Thoracic aorta (tissue), 2 donors: ENCODE measurements at regions not wholly inside any gene's neighbourhood (a gene's known extent, or its start where the extent isn't known, plus 50 kb on each side); places are given as distances from the start of the nearest gene placed in this dataset.

Experiments used
- ATAC-seq: fragments of 150-250 bp; one replicate; pipeline ENCODE4 v1.8.0; 2017; ENCODE audit warnings: low read depth; ENCODE audit not compliant: insufficient number of reproducible peaks, low FRiP score
- DNase-seq: peaks from one replicate; pipeline ENCODE4 v3.0.0-alpha.2; 2020; ENCODE audit warnings: low spot score
- H3K27ac ChIP-seq, 2 donors: fragments of 200-600 bp; sonication (generic); 1 replicate in 1 of 2; 2 replicates in 1 of 2; pipeline ENCODE4 v1.5.1; 2016; ENCODE audit warnings: mild to moderate bottlenecking in 2 of 2, moderate library complexity in 2 of 2
- H3K27me3 ChIP-seq: fragments of 200-600 bp; sonication (generic); replicated peaks from 2 replicates; pipeline ENCODE4 v1.6.0; 2016; ENCODE audit warnings: mild to moderate bottlenecking; ENCODE audit not compliant: insufficient read depth
- H3K36me3 ChIP-seq: fragments of 200-600 bp; sonication (generic); one replicate; pipeline ENCODE4 v1.5.1; 2016
- H3K4me1 ChIP-seq, 2 donors: fragments of 200-600 bp; sonication (generic); 1 replicate in 1 of 2; 2 replicates in 1 of 2; pipeline versions ENCODE4 v1.5.1 to v1.6.0; 2016; ENCODE audit warnings: low read depth in 2 of 2, mild to moderate bottlenecking in 1 of 2; ENCODE audit not compliant: control insufficient read depth in 1 of 2
- H3K4me3 ChIP-seq: fragments of 200-600 bp; sonication (generic); 2 replicates; pipeline ENCODE4 v1.5.1; 2016; ENCODE audit warnings: mild to moderate bottlenecking
- H3K9me3 ChIP-seq: fragments of 200-600 bp; sonication (generic); 2 replicates; pipeline ENCODE4 v1.5.1; 2016
- CTCF ChIP-seq: fragments of 200-600 bp; sonication (generic); IDR thresholded peaks from one replicate; pipeline ENCODE4 v1.5.1; 2019; ENCODE audit warnings: antibody characterized with exemption

DNA sequence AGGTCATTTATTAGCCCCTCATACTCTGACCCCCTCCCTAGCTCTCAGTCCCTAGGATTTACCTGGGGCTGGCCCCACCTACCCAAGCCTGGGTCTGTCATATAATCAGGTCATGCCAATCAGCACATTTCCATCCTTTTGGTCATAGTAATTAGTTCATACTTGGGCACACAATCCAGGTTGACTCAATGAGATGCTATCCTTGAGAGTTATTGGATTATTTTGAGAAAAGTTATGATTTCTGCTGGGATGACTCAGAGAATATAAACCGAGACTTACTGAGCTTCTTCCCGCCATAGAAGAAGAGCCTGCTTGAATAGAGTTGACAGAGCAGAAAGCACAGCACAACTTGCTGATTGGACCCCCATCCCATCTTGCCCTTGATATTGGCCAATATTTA is 331.5 kb downstream of the CBLN1 start:
- Histone ChIP-seq H3K27me3 (no peaks in the 10 kb centered on the region), H3K9me3 (no peaks in the 10 kb centered on the region), H3K27ac (no peak overlapping the region), H3K4me3 (no peak overlapping the region), H3K36me3 (no peaks in the 10 kb centered on the region), H3K4me1 (no peaks in the 10 kb centered on the region)
- DNase-seq (no peak), ATAC-seq (no peak)
- no peak for TF ChIP-seq CTCF

- Histone ChIP-seq H3K27ac (no peak overlapping the region), H3K9me3 (no peaks in the 10 kb centered on the region), H3K4me1 (no peaks in the 10 kb centered on the region), H3K4me3 (no peak overlapping the region), H3K36me3 (no peaks in the 10 kb centered on the region), H3K27me3 (no peaks in the 10 kb centered on the region)
- TF ChIP-seq CTCF = no peak
- no peak for ATAC-seq
- DNase-seq = no peak
These were observed 332.0 kb downstream of the CBLN1 start for GRCh38 chr16:48949636-48950035.

GRCh38 chr16:48948911-48949310 is 332.7 kb downstream of the CBLN1 start:
- no peak overlapping the region for H3K4me3 ChIP-seq
- H3K27ac ChIP-seq = no peak overlapping the region
- DNase-seq (no peak), ATAC-seq (no peak)
- H3K4me1 ChIP-seq = no peaks in the 10 kb centered on the region
- no peaks in the 10 kb centered on the region for H3K27me3 ChIP-seq
- no peaks in the 10 kb centered on the region for H3K36me3 ChIP-seq
- H3K9me3 ChIP-seq = no peaks in the 10 kb centered on the region
- no peak for TF ChIP-seq CTCF

DNA sequence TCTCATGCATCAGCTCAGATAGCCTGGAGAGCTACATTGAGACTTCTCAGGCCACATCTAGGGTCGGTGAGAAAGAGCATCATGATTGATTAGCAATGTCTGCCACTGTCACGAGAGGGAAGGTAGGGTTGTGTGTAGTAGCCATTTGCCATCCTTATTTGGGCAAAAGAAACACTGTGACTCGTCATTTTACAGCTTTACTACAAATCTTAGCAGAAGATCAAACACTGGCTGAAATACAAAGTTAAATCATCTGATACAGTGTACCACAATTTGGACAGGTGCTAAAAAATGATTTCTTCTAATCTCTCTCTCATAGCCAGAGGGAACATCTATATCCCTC is 334.3 kb downstream of the CBLN1 start:
- Histone ChIP-seq H3K36me3 (no peaks in the 10 kb centered on the region), H3K27me3 (no peaks in the 10 kb centered on the region), H3K27ac (no peak overlapping the region), H3K4me1 (no peaks in the 10 kb centered on the region), H3K9me3 (no peaks in the 10 kb centered on the region), H3K4me3 (no peak overlapping the region)
- no peak for ATAC-seq
- DNase-seq = no peak
- TF ChIP-seq CTCF = no peak

- H3K9me3 ChIP-seq = no peaks in the 10 kb centered on the region
- no peaks in the 10 kb centered on the region for H3K36me3 ChIP-seq
- no peak overlapping the region for H3K27ac ChIP-seq
- H3K27me3 ChIP-seq = no peaks in the 10 kb centered on the region
- no peak for TF ChIP-seq CTCF
- no peaks in the 10 kb centered on the region for H3K4me1 ChIP-seq
- no peak for ATAC-seq
- H3K4me3 ChIP-seq = no peak overlapping the region
- DNase-seq = no peak
These were observed 334.8 kb downstream of the CBLN1 start for GRCh38 chr16:48946686-48947370.
